Naive thymus-derived CD4-positive, alpha-beta T cell (primary cell): ENCODE measurements at regions not wholly inside any gene's neighbourhood (a gene's known extent, or its start where the extent isn't known, plus 50 kb on each side); places are given as distances from the start of the nearest gene placed in this dataset.

Experiments used
- ATAC-seq: fragments of 150-1000 bp; cut with Tn5 transposase; 2 replicates; pipeline ENCODE4 v1.10.0; 2021; ENCODE audit warnings: mild to moderate bottlenecking, moderate library complexity
- CTCF ChIA-PET: fragments of 350-600 bp; sonication (Branson Sonifier 250); formaldehyde crosslinking; loops from one replicate; lab custom pipeline; 2021; ENCODE audit warnings: antibody characterized with exemption; lab: Charles Lee
- POLR2A ChIA-PET: fragments of 350-600 bp; sonication (Branson Sonifier 250); formaldehyde crosslinking; loops from one replicate; lab custom pipeline; 2021; ENCODE audit warnings: antibody characterized with exemption, inconsistent platforms; lab: Charles Lee
- DNase-seq, 9 donors: peaks; one replicate each; pipeline versions ENCODE4 v3.0.0 to v3.0.0-alpha.2; 2020 to 2022; ENCODE audit warnings: mixed read lengths in 1 of 9
- H3K27ac ChIP-seq: one replicate; pipeline ENCODE4 v1.7.0; 2013; ENCODE audit warnings: mild to moderate bottlenecking, low read depth, low read length, moderate library complexity
- H3K27me3 ChIP-seq, 2 donors: one replicate each; pipeline ENCODE4 v1.7.0; 2013; ENCODE audit warnings: low read length in 2 of 2, mild to moderate bottlenecking in 2 of 2, moderate library complexity in 2 of 2; ENCODE audit not compliant: control insufficient read depth in 2 of 2, insufficient read depth in 2 of 2
- H3K36me3 ChIP-seq, 3 experiments: 1 replicate in 2 of 3; 2 replicates in 1 of 3; pipeline ENCODE4 v1.7.0; 2013; ENCODE audit warnings: low read length in 3 of 3, mild to moderate bottlenecking in 3 of 3, moderate library complexity in 1 of 3; ENCODE audit not compliant: insufficient read depth in 3 of 3, control insufficient read depth in 2 of 3
- H3K4me1 ChIP-seq, 2 donors: one replicate each; pipeline ENCODE4 v1.7.0; 2013; ENCODE audit warnings: low read length in 2 of 2, mild to moderate bottlenecking in 2 of 2, moderate library complexity in 1 of 2; ENCODE audit not compliant: control insufficient read depth in 2 of 2, insufficient read depth in 2 of 2
- H3K4me3 ChIP-seq: 2 replicates; pipeline ENCODE4 v1.7.0; 2013; ENCODE audit warnings: mild to moderate bottlenecking, low read length
- H3K9me3 ChIP-seq, 3 experiments: 1 replicate in 2 of 3; 2 replicates in 1 of 3; pipeline ENCODE4 v1.7.0; 2013; ENCODE audit warnings: low read length in 3 of 3; ENCODE audit not compliant: control insufficient read depth in 2 of 3
- H3K27ac Mint-ChIP-seq, 9 donors: one replicate each; pipeline ENCODE4 v1.8.0; 2020 to 2022; ENCODE audit warnings: mixed read lengths in 9 of 9, mild to moderate bottlenecking in 8 of 9, moderate library complexity in 5 of 9, inconsistent platforms in 2 of 9
- H3K27me3 Mint-ChIP-seq, 5 donors: one replicate each; pipeline ENCODE4 v1.8.0; 2021 to 2022; ENCODE audit warnings: mixed read lengths in 5 of 5, mild to moderate bottlenecking in 1 of 5
- H3K36me3 Mint-ChIP-seq, 5 donors: one replicate each; pipeline ENCODE4 v1.8.0; 2020 to 2022; ENCODE audit warnings: mixed read lengths in 5 of 5, mild to moderate bottlenecking in 3 of 5, inconsistent platforms in 1 of 5
- H3K4me1 Mint-ChIP-seq, 7 donors: one replicate each; pipeline ENCODE4 v1.8.0; 2020 to 2022; ENCODE audit warnings: mixed read lengths in 7 of 7, mild to moderate bottlenecking in 3 of 7, inconsistent platforms in 1 of 7
- H3K4me3 Mint-ChIP-seq, 10 donors: one replicate each; pipeline ENCODE4 v1.8.0; 2020 to 2022; ENCODE audit warnings: mild to moderate bottlenecking in 10 of 10, mixed read lengths in 10 of 10, moderate library complexity in 6 of 10, inconsistent platforms in 2 of 10
- H3K9me3 Mint-ChIP-seq, 11 donors: one replicate each; pipeline ENCODE4 v1.8.0; 2020 to 2022; ENCODE audit warnings: mixed read lengths in 11 of 11, mild to moderate bottlenecking in 4 of 11, inconsistent platforms in 1 of 11, moderate library complexity in 1 of 11
- intact Hi-C, 2 donors: fragments of 100-400 bp; cut with micrococcal nuclease; formaldehyde crosslinking; loops; one replicate each; pipeline ENCODE4 v1.15.1; 2023

- intact Hi-C loops, result no loop called here
- POLR2A ChIA-PET, result no interaction called here
- H3K36me3 ChIP-seq, result no peaks in the 10 kb centered on the region
- no peaks in the 10 kb centered on the region for H3K4me1 ChIP-seq
- no peak overlapping the region for H3K27ac Mint-ChIP-seq
- H3K4me1 Mint-ChIP-seq, result no peaks in the 10 kb centered on the region
- H3K4me3 ChIP-seq, result no peak overlapping the region
- H3K27me3 ChIP-seq, result no peaks in the 10 kb centered on the region
- H3K27me3 Mint-ChIP-seq, result no peaks in the 10 kb centered on the region
- no peaks in the 10 kb centered on the region for H3K36me3 Mint-ChIP-seq
- CTCF ChIA-PET, result no interaction called here
- no peak for ATAC-seq
- no peak overlapping the region for H3K27ac ChIP-seq
- DNase-seq, result no peak
- H3K9me3 Mint-ChIP-seq, result peaks cover 0 to 7% (median 3%) of the 10 kb centered on the region in 11 donors
- H3K9me3 ChIP-seq, result no peaks in the 10 kb centered on the region
- no peak overlapping the region for H3K4me3 Mint-ChIP-seq
These were observed 237.6 kb downstream of the CDH7 start for GRCh38 chr18:65988386-65988785.

DNA sequence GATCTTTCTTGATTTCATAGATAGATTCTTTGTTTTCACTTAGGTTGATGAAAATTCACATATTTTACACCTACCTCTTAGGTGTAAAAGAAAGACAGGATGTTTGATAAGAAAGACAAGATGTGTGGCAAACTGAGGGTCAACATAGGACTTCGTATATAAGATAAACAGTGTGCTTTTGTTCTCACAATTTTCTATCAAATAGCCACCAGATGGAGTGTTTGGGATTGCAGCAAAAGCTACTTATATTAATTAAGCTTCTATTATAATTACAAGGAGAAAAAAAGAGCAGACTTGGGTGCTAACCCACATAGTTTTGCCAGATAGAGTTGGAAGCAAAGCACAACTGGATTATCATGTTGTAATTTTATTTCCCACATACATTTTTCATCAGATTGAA is 232.9 kb downstream of the CDH7 start:
- no peaks in the 10 kb centered on the region for H3K27me3 Mint-ChIP-seq
- H3K4me3 Mint-ChIP-seq, result no peak overlapping the region
- intact Hi-C loops, result no loop called here
- peaks cover 0 to 17% (median 6%) of the 10 kb centered on the region in 11 donors for H3K9me3 Mint-ChIP-seq
- ATAC-seq, result no peak
- H3K27ac ChIP-seq, result no peak overlapping the region
- H3K4me1 ChIP-seq, result no peaks in the 10 kb centered on the region
- ChIA-PET CTCF (no interaction called here), POLR2A (no interaction called here)
- H3K36me3 ChIP-seq, result no peaks in the 10 kb centered on the region
- H3K9me3 ChIP-seq, result no peaks in the 10 kb centered on the region
- peaks cover 0 to 2% (median 0%) of the 10 kb centered on the region in 7 donors for H3K4me1 Mint-ChIP-seq
- DNase-seq, result no peak
- H3K27ac Mint-ChIP-seq, result no peak overlapping the region
- no peaks in the 10 kb centered on the region for H3K36me3 Mint-ChIP-seq
- no peak overlapping the region for H3K4me3 ChIP-seq
- H3K27me3 ChIP-seq, result no peaks in the 10 kb centered on the region

DNA sequence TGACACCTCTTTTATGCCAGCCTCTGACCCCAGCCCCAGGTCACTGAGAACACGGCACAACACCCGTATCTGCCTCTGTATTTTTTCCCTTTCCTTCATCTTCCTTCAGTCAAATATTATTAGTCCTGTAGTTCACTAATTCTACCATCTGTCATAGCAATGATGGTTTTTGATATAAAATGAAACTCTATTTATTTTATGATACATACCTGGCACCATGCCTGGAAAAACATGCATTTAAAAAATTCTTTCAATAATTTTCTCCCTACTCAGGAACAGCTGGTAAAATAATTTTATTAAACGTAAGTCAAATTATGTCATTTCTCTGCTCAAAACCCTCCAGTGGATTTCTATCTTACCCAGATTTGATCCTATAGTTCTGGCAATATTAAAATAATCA is 224.7 kb downstream of the CDH7 start:
- Mint-ChIP-seq H3K27ac (no peak overlapping the region), H3K27me3 (no peaks in the 10 kb centered on the region), H3K4me3 (no peak overlapping the region), H3K9me3 (peaks cover 0 to 19% (median 4%) of the 10 kb centered on the region in 11 donors), H3K4me1 (no peaks in the 10 kb centered on the region), H3K36me3 (no peaks in the 10 kb centered on the region)
- Histone ChIP-seq H3K4me3 (no peak overlapping the region), H3K27ac (no peak overlapping the region), H3K4me1 (no peaks in the 10 kb centered on the region), H3K9me3 (no peaks in the 10 kb centered on the region), H3K27me3 (no peaks in the 10 kb centered on the region), H3K36me3 (no peaks in the 10 kb centered on the region)
- ATAC-seq, result no peak
- POLR2A ChIA-PET, result no interaction called here
- intact Hi-C loops, result no loop called here
- CTCF ChIA-PET, result no interaction called here
- DNase-seq, result no peak

DNA sequence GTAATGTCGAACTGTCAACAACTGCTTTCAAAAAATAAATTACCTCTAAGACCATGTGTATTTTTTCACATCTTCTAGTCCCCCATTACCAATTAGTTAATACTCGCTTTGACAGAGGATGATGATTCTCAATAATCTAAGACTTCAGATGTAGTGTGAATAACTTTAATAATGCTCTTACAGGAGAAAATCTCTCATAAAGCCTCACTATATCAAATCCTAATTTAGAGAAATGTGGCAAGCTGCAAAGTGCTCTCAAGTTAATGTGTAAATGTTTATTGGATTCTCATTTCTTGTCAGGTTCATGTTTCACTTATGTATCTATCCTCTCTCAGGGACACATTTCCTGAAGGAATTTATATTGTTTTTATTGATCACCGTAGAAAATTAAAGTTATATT is 223.9 kb downstream of the CDH7 start:
- peaks cover 0 to 24% (median 4%) of the 10 kb centered on the region in 11 donors for H3K9me3 Mint-ChIP-seq
- no peaks in the 10 kb centered on the region for H3K9me3 ChIP-seq
- no peaks in the 10 kb centered on the region for H3K36me3 Mint-ChIP-seq
- ChIA-PET POLR2A (no interaction called here), CTCF (no interaction called here)
- H3K27me3 ChIP-seq, result no peaks in the 10 kb centered on the region
- H3K4me3 Mint-ChIP-seq, result no peak overlapping the region
- H3K4me3 ChIP-seq, result no peak overlapping the region
- intact Hi-C loops, result no loop called here
- H3K4me1 Mint-ChIP-seq, result no peaks in the 10 kb centered on the region
- H3K4me1 ChIP-seq, result no peaks in the 10 kb centered on the region
- DNase-seq, result no peak
- no peak for ATAC-seq
- no peak overlapping the region for H3K27ac Mint-ChIP-seq
- H3K27ac ChIP-seq, result no peak overlapping the region
- no peaks in the 10 kb centered on the region for H3K27me3 Mint-ChIP-seq
- H3K36me3 ChIP-seq, result no peaks in the 10 kb centered on the region

DNA sequence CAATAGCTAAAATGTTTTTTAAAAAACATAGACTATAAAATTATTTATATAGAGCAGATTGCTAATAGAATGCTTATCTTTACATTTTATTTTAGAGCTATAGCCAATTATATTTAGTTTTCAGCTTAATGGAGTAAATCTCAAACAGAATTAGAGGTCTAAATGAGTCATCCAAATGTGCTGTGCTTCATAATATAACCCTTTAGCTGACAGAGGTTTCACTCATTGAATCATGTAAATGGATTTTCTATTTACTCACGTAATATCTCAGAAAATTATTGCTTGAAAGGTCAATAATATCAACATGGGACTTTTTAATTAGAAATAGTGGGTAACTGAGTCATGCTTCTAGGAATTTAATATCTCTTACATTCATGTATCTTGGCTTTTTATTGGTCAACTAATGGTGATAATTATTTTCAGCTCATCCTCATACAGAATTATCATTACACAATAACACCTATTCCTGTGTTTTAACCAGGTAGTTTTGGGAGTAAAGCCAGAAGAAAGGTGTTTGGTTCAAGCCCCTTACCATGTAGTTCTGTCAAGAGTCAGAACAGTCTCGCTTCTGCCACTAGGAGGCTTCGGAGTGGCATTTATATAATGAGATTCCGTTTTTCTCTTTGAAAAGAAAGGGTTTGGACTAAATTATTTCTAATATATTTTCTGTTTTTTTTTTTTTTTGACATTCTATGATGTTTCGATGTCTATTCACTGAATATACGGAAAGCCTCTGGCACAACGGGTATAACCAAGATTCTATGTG is 217.6 kb downstream of the CDH7 start:
- Histone ChIP-seq H3K27me3 (no peaks in the 10 kb centered on the region), H3K9me3 (no peaks in the 10 kb centered on the region), H3K27ac (no peak overlapping the region), H3K4me1 (no peaks in the 10 kb centered on the region), H3K4me3 (no peak overlapping the region), H3K36me3 (no peaks in the 10 kb centered on the region)
- no peak overlapping the region for H3K27ac Mint-ChIP-seq
- H3K4me1 Mint-ChIP-seq, result peaks cover 0 to 2% (median 0%) of the 10 kb centered on the region in 7 donors
- ATAC-seq, result no peak
- H3K4me3 Mint-ChIP-seq, result no peak overlapping the region
- no peaks in the 10 kb centered on the region for H3K36me3 Mint-ChIP-seq
- ChIA-PET POLR2A (no interaction called here), CTCF (no interaction called here)
- H3K27me3 Mint-ChIP-seq, result no peaks in the 10 kb centered on the region
- intact Hi-C loops, result no loop called here
- H3K9me3 Mint-ChIP-seq, result peaks cover 0 to 30% (median 3%) of the 10 kb centered on the region in 11 donors
- no peak for DNase-seq

- H3K9me3 Mint-ChIP-seq, result peaks cover 0 to 15% (median 6%) of the 10 kb centered on the region in 11 donors
- no peaks in the 10 kb centered on the region for H3K36me3 ChIP-seq
- no peak overlapping the region for H3K27ac Mint-ChIP-seq
- ATAC-seq (no peak), DNase-seq (no peak)
- no peak overlapping the region for H3K27ac ChIP-seq
- H3K9me3 ChIP-seq, result no peaks in the 10 kb centered on the region
- intact Hi-C loops, result no loop called here
- H3K36me3 Mint-ChIP-seq, result no peaks in the 10 kb centered on the region
- POLR2A ChIA-PET, result no interaction called here
- H3K4me3 Mint-ChIP-seq, result no peak overlapping the region
- no peaks in the 10 kb centered on the region for H3K27me3 ChIP-seq
- H3K4me1 Mint-ChIP-seq, result no peaks in the 10 kb centered on the region
- no peaks in the 10 kb centered on the region for H3K27me3 Mint-ChIP-seq
- no peaks in the 10 kb centered on the region for H3K4me1 ChIP-seq
- CTCF ChIA-PET, result no interaction called here
- H3K4me3 ChIP-seq, result no peak overlapping the region
These were observed 204.9 kb downstream of the CDH7 start for GRCh38 chr18:65955747-65956146.

GRCh38 chr18:65954372-65954771 is 203.6 kb downstream of the CDH7 start:
- H3K27ac ChIP-seq, result no peak overlapping the region
- no peaks in the 10 kb centered on the region for H3K36me3 Mint-ChIP-seq
- intact Hi-C loops, result no loop called here
- ATAC-seq (no peak), DNase-seq (no peak)
- no peaks in the 10 kb centered on the region for H3K9me3 ChIP-seq
- H3K27me3 Mint-ChIP-seq, result no peaks in the 10 kb centered on the region
- no peaks in the 10 kb centered on the region for H3K4me1 Mint-ChIP-seq
- H3K4me1 ChIP-seq, result no peaks in the 10 kb centered on the region
- H3K9me3 Mint-ChIP-seq, result peaks cover 0 to 15% (median 6%) of the 10 kb centered on the region in 11 donors
- no peak overlapping the region for H3K4me3 ChIP-seq
- CTCF ChIA-PET, result no interaction called here
- no peaks in the 10 kb centered on the region for H3K27me3 ChIP-seq
- H3K36me3 ChIP-seq, result no peaks in the 10 kb centered on the region
- POLR2A ChIA-PET, result no interaction called here
- no peak overlapping the region for H3K4me3 Mint-ChIP-seq
- no peak overlapping the region for H3K27ac Mint-ChIP-seq
